Fibroblast of mammary gland (primary cell): ENCODE measurements at regions not wholly inside any gene's neighbourhood (a gene's known extent, or its start where the extent isn't known, plus 50 kb on each side); places are given as distances from the start of the nearest gene placed in this dataset.

ENCODE experiments used
- DNase-seq: peaks from one replicate; pipeline ENCODE4 v3.0.0-alpha.2; 2010; ENCODE audit warnings: low read depth
- H3K4me3 ChIP-seq: 2 replicates; pipeline ENCODE4 v1.5.1; 2011; ENCODE audit warnings: low read depth, mild to moderate bottlenecking, low read length, moderate library complexity; ENCODE audit not compliant: control insufficient read depth
- TF ChIP-seq, protein P1 (sequence below): conservative IDR thresholded peaks from 2 replicates; pipeline ENCODE4 v1.5.1; 2011; ENCODE audit warnings: low read depth, low read length, inconsistent platforms; ENCODE audit not compliant: control insufficient read depth, insufficient read depth

DNA sequence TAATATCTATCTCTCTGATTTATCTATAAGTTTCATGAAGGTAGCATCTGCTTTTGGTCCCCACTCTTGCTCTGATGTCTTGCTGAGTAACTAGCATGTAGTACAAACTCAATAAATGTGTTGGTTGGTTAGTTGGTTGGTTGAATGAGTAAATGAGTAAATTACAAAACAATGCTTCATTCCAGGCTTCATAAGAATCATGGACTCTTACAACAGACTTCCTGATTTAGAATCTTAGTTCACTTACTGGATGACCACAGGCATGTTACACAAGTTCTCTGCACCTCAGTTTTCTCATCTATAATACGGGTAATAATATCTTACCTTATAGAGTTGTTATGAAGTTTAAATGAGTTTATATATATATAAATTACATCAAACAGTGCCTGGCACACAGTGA lies 98.6 kb downstream of the ZNF281 start:
- H3K4me3 ChIP-seq = no peak overlapping the region
- peak; percentile 56 for DNase-seq
- TF ChIP-seq, protein P1, sequence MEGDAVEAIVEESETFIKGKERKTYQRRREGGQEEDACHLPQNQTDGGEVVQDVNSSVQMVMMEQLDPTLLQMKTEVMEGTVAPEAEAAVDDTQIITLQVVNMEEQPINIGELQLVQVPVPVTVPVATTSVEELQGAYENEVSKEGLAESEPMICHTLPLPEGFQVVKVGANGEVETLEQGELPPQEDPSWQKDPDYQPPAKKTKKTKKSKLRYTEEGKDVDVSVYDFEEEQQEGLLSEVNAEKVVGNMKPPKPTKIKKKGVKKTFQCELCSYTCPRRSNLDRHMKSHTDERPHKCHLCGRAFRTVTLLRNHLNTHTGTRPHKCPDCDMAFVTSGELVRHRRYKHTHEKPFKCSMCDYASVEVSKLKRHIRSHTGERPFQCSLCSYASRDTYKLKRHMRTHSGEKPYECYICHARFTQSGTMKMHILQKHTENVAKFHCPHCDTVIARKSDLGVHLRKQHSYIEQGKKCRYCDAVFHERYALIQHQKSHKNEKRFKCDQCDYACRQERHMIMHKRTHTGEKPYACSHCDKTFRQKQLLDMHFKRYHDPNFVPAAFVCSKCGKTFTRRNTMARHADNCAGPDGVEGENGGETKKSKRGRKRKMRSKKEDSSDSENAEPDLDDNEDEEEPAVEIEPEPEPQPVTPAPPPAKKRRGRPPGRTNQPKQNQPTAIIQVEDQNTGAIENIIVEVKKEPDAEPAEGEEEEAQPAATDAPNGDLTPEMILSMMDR = no peak

DNA sequence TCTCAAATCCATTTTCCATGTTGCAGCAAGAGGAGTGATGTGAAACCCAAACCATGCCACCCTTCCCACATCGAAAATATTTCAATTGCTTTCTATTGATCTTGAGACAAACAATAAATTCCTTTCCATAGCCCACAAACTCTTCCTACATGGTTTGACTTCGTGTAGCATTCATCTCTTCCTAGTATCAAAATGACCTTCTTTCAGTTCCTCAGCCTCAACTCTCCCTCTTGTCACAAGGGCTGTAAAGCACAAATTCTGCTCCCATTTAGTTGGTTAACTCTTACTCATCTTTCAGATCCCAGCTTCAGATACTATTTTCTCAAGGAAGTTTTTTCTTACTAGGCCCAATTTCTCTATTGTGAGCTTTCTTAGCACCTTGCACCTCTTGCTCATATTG lies 99.0 kb downstream of the ZNF281 start:
- TF ChIP-seq, protein P1 = no peak
- no peak overlapping the region for H3K4me3 ChIP-seq
- DNase-seq = no peak

- no peak for DNase-seq
- H3K4me3 ChIP-seq = no peak overlapping the region
- TF ChIP-seq, protein P1 = no peak
Measured at GRCh38 chr1:200307755-200308066, 102.1 kb downstream of the ZNF281 start.

- no peak overlapping the region for H3K4me3 ChIP-seq
- DNase-seq = peak; percentile 43
- TF ChIP-seq, protein P1 = peak; percentile 94
Measured at GRCh38 chr1:200306944-200307754, 102.7 kb downstream of the ZNF281 start.

DNA sequence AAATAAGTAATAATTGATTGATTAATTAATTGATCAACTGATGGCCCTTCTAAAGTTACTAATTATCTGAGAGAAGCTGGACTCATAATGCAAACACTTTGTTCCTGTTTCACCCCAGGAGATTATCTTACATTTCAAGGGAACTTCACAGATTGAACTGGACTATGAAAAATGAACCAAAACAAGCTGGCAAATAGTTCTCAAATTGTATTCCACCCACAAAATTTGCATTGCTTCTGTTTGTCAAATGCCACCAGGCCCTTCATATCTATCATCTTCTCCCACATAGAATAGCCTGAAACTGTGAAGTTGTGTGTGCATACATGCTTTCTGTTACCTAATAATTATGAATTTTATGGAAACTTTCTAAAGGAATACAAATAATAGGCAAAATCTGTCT lies 104.0 kb downstream of the ZNF281 start:
- TF ChIP-seq, protein P1 = no peak
- no peak for DNase-seq
- H3K4me3 ChIP-seq = no peak overlapping the region

GRCh38 chr1:200304171-200304570 lies 105.7 kb downstream of the ZNF281 start:
- DNase-seq = no peak
- TF ChIP-seq, protein P1 = no peak
- no peak overlapping the region for H3K4me3 ChIP-seq
